ENCODE measurements at regions not wholly inside any gene's neighbourhood (a gene's known extent, or its start where the extent isn't known, plus 50 kb on each side); places are given as distances from the start of the nearest gene placed in this dataset.

DNA sequence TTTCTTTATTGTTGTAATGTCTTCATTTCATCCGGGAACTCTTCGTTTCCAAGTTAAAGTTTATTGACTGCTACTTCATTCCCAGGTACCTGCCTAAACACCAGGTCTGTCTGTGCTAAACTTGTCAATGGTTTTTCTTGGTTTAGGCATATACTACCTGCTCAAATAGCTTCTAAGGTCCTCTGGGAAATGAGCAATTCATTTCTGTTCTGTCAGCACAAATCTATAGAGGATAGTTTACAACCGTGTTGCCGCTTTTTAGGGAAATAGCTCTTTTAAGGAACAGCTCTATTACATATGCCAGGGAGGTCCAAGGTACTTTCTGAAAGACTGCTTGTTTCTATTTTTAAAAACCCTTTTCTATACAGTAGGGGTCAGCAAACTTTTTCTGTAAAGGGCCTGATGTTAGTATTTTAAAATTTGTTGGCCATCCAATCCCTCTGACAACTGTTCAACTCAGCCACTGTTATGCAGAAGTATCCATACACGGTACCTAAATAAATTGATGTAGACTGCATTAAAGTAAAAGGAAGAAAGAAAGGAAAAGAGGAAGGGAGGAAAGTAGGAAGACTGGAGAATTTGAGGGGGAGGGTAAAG lies 222.7 kb upstream of the PTBP2 start:
- TF ChIP-seq, protein P1, sequence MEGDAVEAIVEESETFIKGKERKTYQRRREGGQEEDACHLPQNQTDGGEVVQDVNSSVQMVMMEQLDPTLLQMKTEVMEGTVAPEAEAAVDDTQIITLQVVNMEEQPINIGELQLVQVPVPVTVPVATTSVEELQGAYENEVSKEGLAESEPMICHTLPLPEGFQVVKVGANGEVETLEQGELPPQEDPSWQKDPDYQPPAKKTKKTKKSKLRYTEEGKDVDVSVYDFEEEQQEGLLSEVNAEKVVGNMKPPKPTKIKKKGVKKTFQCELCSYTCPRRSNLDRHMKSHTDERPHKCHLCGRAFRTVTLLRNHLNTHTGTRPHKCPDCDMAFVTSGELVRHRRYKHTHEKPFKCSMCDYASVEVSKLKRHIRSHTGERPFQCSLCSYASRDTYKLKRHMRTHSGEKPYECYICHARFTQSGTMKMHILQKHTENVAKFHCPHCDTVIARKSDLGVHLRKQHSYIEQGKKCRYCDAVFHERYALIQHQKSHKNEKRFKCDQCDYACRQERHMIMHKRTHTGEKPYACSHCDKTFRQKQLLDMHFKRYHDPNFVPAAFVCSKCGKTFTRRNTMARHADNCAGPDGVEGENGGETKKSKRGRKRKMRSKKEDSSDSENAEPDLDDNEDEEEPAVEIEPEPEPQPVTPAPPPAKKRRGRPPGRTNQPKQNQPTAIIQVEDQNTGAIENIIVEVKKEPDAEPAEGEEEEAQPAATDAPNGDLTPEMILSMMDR (IDR thresholded peaks at IDR 0.05; ENCODE audit: insufficient read depth, low read depth, low read length) = no peak
- DNase-seq (ENCODE audit: low read depth) = no peak
- no peak overlapping the region for H3K4me3 ChIP-seq (ENCODE audit: low read depth, low read length)

DNA sequence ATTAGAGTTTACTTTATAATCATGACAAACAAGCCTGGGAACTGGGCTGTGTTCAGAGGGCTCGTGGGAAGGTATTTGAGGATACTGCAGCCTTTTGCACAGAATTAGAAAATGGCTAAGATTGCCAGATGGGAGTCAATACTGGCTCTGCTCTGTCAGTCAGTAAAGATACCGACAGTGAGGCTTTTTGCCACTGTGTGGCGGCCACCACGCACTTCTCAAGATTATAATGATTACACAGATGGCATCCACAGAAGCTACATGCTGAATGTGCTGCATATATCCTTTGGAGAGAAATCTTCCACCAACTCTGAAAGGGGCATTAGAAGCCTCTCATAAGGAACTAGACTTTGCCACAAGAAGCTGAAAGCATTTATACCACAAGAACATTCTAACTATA lies 213.4 kb upstream of the PTBP2 start:
- TF ChIP-seq, protein P1 (IDR thresholded peaks at IDR 0.05; ENCODE audit: insufficient read depth, low read depth, low read length) = no peak
- DNase-seq (ENCODE audit: low read depth) = no peak
- H3K4me3 ChIP-seq (ENCODE audit: low read depth, low read length) = no peak overlapping the region

DNA sequence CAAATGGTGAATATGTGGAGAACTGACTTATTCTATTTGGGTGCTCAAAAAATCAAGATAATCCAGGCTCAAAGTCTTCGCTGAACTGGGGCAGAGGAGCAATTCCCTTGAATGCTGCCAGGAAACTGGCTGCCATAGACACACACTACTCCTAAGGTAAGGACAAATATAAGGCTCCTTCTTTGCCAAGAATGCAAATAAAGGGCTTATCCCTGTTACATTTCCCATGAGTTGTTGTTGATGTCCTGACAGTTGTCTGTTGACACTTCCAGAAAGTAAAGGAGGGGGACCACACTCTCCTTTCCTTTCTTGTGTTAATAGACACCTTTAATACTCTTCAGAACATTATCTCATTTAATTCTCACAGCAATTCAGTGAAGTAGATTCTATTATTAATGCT lies 212.2 kb upstream of the PTBP2 start:
- no peak for DNase-seq (ENCODE audit: low read depth)
- TF ChIP-seq, protein P1 (IDR thresholded peaks at IDR 0.05; ENCODE audit: insufficient read depth, low read depth, low read length) = no peak
- no peak overlapping the region for H3K4me3 ChIP-seq (ENCODE audit: low read depth, low read length)

DNA sequence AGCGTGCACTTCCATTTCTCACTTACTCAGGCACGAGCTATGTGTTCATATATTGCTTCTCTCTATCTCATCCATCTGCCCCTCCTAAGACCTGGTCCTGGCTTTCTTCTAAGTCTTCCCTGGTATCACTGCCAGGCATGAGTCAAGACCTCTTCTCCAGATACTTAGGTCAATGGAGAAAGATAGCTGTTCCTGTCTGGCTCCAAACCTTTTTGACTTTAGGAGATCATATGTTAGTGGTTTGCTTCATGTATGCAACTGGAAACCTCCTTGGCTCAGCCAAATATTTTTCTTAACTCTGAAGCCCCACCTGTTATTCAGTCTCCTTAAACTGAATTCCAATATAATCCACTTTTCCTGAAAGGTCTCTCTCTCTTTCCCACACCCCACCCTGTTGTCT lies 211.6 kb upstream of the PTBP2 start:
- H3K4me3 ChIP-seq (ENCODE audit: low read depth, low read length) = no peak overlapping the region
- no peak for DNase-seq (ENCODE audit: low read depth)
- TF ChIP-seq, protein P1 (IDR thresholded peaks at IDR 0.05; ENCODE audit: insufficient read depth, low read depth, low read length) = no peak

DNA sequence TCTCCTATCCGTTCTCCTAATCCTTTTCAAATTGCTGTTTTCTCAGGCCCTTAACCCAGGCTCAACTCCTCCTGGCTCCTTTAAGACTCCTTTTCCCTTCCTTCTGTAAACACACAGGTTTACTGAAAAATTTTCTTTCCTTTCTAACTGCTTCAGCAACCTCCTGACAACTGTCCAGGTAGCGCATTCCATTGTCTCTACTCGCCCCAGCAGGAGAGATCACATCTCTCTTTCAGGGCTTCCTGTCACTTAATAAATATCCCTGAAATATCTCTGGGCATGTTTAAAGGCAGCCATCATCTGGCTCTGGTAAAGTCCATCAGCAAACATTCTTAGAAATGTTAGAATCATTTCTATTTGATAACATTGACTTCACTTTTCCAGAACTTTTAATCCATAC lies 211.2 kb upstream of the PTBP2 start:
- no peak for DNase-seq (ENCODE audit: low read depth)
- TF ChIP-seq, protein P1 (IDR thresholded peaks at IDR 0.05; ENCODE audit: insufficient read depth, low read depth, low read length) = no peak
- H3K4me3 ChIP-seq (ENCODE audit: low read depth, low read length) = no peak overlapping the region

DNA sequence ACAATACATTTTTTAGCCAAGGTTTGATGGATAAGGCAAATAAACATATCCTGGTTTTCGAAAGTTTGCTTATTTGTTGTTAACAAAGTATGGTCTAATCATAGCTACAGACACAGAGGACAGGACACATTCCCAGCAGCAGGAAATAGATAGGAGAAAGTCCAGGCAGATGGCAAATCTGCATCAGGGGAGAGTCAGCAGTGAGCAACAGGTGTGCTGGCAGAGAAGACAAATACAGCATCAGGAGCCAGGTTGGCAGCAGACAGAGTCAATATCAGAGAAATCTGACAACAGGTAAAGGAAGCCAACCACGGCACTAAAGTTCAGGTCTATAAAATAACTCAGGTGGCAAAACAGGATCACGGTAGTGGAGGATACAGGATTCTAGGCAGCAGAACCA lies 210.7 kb upstream of the PTBP2 start:
- DNase-seq (ENCODE audit: low read depth) = no peak
- H3K4me3 ChIP-seq (ENCODE audit: low read depth, low read length) = no peak overlapping the region
- TF ChIP-seq, protein P1 (IDR thresholded peaks at IDR 0.05; ENCODE audit: insufficient read depth, low read depth, low read length) = no peak

DNA sequence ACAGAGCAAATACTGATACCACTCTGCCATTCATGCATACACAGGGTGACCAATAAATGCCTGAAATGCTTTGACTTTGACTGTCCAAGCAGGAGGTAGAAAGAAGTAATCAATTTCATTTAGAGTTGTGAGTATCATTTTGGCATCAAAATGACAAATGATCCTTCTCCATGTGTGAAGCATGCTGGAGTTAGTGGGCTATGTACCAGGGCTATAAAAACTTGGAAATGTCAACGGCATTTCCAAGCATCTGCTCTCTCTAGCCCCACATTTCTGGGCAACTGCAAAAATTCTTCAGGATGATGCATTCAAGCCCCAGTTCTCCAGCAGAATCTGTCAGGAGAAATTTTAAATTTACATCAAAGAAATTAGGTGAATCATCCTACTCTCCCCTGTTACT lies 208.4 kb upstream of the PTBP2 start:
- H3K4me3 ChIP-seq (ENCODE audit: low read depth, low read length) = no peak overlapping the region
- TF ChIP-seq, protein P1 (IDR thresholded peaks at IDR 0.05; ENCODE audit: insufficient read depth, low read depth, low read length) = no peak
- no peak for DNase-seq (ENCODE audit: low read depth)
